Activated CD4-positive, CD25-positive, alpha-beta regulatory T cell treated with anti-CD3 and anti-CD28 coated beads, Interleukin-2, amount 50 U/mL, for 16 hours (primary cell): ENCODE measurements at regions not wholly inside any gene's neighbourhood (a gene's known extent, or its start where the extent isn't known, plus 50 kb on each side); places are given as distances from the start of the nearest gene placed in this dataset.
"Not testable (repeated sequence)": the region's sequence is repeated elsewhere in the genome, so short reads cannot be mapped to it uniquely, and the experiment has no call there.

Source experiments
- DNase-seq: peaks from one replicate; pipeline ENCODE4 v3.0.0-alpha.2; 2020; ENCODE audit warnings: low read depth, low spot score

DNA sequence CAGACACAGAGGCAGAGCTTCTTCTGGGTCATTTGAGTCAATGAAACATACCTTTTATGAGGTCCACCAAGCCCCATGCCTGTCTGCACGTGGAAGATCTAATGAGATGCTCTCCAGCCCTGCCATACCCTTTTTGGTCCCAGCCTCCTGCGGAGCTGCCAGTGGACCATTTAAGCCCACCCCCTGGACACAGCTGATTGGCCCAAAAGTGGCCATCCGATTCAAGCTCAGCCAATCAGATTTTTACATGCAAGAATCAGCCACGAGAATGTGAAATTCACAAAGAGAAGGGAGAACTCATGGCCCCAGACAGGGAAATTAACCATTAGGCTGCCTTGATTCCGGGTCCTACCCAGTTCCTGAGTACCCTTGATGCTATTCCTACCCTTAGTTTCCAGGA lies 231.0 kb upstream of the EEF2KMT start:
- no peak for DNase-seq

DNA sequence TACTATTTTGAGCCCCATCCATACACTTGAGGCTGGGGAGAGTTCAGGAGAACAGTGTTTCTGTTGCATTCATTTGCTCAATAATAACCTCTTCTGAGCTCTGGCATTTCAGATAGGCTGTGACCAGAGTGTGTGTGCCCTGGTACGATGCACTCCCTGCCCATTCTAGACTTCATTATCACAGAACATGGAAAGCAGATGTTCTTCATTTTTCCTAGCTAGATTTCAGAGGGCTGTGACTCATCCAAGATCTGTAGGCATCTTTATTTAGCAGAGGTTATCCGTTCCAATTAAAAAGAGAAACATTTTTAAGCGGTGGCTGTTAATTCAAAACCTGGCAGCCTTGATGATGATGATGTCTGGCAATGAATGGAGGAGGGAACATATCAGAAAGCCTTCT lies 228.8 kb upstream of the EEF2KMT start:
- DNase-seq, result no peak

DNA sequence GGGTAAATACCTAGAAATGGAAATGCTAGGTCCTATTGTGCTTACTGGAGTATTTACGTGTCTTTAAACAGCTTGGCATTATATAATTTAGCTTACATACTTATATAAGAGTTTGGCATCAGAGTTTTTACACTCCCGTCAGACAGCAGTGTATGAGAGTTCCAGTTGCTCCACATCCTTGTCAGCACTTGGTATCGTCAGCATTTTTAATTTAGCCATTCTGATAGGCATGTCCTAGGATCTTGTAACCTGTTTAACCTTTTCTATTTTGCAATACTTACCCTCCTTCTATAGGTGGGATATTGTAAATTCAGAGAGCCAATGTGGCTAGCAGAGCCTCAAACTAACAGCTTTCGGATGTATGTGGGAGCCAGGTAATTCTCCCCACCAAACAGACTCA lies 228.3 kb upstream of the EEF2KMT start:
- DNase-seq, result no peak

DNA sequence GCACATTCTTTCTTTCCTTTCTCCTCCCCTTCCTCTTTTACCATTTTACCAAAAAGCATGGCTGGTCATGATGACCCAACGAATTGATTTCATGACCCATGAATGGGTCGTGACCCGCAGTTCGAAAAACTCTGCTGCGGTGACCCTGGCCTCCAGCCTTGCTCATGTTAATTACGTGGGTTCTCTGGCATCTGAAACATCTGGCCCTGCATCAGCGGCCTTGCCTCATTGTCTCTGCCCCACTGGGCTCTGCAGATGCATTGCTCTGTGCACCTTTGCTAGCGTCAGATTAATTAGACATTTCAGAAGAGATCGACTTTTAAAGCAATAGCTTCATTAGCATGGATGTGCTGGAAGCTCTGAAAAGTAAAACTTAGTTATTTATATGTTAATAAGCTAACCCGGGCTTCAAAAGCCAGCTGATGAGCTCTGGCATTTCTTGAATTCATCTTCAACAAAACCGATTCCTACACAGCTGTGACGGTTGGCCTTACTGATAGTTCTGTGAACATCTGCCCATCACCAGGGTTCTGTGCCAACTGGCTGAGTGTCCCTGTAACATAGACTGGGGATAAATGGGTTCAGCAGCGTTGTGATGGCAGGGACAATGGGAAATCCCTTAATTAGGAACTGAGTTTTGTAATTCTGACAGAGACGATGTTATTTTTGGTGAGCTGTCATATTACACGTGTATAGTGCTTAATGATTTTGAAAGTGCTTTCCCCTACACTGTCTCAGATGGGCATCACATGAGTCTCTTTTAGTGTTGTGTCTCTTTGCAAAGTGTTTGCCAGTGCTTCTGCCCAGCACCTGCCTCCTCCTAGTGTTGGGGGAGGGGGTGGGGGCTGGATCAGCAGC lies 225.9 kb upstream of the EEF2KMT start:
- no peak for DNase-seq

DNA sequence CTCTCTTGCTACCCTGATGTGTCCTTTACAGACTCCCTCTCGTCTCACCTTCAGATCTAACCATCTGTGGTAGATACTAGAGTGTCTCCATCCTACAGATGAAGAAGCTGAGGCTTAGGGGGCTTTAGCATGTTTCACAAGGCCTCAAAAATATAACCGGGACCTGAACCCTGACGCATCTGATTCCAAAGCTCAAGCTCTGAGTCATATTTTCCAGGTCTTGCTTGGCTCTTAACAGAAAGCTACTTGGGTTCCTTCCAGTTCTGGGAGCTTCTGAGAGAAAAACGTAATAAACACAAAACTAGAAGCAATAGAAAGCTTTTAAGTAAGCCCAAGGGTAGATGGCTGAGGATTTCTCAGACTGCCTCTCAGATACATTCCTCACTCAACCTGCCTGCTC lies 224.3 kb upstream of the EEF2KMT start:
- DNase-seq, result no peak

DNA sequence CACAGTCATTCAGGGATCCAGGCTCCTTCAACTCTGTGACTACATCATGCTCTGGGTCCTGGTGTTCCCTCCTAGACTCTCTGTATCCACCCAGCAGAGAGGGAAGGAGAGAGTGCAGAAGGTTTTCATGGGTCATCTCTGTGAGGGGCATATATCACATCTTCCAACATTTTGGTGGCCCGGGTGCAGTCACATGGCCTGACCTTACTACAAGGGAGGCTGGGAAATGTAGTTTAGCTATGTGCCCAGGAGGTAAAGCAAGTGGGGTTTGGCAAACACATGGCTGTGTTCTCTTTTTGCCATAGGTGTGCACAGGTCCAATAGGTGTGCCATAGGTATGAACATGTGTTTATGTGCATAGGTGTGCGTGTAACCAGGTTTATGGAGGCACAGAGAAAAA lies 222.2 kb upstream of the EEF2KMT start:
- no peak for DNase-seq

DNA sequence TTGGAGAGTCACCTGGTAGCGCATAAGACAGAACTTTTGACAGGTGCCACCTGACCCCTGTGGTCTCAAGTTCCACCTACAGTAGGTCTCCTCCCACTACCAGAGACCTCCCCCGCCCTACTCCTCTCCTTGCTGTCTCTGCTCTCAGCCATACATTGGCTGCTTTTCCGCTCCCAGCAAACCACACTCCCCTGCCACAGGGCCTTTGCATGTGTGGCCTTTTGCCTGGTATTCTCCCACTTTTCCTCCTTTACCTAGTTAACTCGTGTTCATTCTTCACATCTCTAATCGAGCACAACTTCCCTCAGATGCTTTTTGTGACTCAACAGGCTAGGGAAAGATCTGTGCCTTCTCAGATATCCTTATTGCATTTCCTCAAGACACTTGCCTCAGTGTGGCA lies 218.3 kb upstream of the EEF2KMT start:
- DNase-seq, result no peak

DNA sequence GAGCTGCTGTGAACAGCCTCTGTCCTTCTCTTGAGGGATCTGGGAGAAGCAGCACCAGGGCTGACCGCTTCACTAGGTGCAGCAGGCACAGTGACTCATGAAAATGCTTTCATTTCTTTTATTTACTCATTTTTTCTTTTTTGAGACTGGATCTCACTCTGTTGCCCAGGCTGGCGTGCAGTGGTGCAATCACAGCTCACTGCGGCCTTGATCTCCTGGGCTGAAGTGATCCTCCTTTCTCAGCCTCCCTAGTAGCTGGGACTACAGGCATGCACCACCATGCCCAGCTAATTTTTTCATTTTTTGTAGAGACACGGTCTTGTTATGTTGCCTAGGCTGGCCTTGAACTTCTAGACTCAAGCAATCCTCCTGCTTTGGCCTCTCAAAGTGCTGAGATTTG lies 216.8 kb upstream of the EEF2KMT start:
- DNase-seq, result no peak

DNA sequence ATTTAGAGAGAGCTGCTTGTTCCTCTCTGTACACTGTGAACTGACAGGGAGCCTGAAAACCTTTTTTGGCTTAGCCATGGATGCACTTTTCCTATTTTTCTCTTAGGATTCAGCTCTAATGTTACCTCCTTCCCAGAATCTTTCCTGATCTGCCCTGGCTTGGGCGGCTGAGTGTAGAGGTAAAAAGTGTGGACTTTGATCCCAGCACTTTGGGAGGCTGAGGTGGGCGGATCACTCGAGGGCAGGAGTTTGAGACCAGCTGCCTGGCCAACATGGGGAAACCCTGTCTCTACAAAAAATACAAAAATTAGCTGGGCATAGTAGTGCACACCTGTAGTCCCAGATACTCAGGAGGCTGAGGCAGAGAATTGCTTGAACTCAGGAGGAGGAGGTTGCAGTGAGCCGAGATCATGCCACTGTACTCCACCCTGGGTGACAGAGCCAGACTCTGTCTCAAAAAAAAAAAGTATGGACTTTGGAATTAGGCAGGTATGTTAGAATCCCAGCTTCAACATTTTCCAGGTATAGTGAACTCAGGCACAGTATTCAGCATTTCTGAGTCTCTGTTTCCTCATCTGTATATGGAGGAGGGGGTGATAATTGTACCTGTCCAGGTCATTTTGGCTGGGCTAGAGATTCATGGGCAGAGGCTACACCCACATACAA lies 212.5 kb upstream of the EEF2KMT start:
- DNase-seq, result no peak

DNA sequence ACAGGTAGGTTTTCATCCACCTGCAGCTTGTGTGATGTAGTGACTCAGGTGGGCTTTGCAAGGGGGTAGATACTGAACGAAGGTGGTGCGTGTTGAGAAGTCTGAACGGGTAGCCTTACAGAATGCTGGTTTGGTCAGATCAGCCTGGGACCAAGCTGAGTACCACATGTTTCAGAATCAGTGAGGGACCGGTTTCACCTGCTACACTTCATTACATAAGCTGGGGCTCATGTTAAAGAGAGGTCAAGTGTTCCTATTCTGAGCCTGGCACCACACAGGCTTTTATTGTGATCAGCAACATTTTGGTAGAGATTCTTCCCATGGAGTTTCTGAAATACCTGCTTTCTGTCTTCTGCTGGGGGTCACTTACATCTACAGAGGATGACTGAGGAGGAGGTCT lies 207.4 kb upstream of the EEF2KMT start:
- no peak for DNase-seq

DNA sequence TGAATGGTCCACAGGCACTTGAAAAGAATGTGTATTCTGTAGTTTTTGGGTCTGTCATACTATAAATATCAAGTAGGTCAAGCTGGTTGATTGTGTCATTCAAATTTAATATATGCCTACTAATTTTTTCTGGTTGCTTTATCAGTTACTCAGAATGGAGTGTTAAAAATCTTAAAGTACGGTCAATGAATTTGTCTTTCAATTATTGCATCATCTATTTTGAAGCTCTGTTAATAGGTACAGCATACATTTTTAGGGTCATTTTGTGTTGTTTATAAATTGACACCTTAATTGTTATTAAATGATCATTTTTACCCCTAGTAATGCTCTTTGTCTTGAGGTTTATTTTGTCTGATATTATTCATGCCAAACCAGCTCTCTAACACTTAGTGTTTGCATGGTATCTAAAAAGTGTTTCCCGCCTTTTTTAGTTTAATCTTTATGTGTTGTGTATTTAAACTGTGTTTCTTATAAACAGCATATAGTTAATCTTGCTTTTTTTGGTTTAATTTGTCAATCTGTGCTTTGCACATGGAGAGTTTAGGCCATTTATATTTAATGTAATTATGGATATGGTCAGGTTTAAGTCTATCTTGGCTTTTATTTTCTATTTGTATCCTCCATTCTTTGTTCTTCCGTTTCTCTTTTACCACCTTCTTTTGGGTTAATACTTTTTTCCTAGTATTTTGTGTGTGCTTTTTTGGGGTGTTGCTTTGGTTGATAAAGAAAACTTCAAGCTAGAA lies 204.9 kb upstream of the EEF2KMT start:
- DNase-seq, result no peak

DNA sequence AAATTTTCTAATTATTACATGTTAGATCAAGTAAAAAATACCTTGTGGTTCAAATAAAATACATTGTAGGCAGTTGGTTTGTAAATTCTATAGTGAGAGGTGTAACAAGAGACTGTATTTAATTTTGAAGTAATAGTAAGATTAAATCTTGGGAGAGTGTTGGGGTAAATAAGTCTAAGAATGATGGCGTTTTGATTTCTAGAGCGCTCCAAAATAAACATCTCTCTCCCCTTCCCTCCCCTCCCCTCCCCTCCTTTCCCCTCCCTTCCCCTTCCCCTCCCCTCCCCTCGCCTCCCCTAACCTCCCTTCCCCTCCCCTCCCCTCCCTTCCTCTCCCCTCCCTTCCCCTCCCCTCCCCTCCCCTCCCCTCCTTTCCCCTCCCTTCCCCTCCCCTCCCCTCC lies 200.6 kb upstream of the EEF2KMT start:
- DNase-seq, result no peak

DNA sequence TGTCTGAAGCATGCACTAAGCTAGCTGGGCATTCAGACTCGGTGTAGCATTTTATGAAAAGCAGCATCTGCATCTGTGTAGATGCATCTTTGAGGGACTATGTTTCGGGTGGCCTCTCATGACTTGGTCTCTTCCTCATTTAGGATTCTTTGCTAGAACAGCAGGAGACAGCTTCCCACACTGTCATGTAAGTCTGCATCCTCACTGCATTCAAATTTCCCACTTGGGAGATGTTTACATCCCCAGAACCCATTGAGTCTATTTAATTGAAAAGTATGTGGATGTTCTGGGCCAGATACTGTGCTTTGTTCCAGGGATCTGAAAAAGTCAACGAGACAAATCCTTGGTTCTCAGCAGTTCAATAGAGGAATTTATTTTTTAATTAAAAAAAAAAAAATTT lies 198.6 kb upstream of the EEF2KMT start:
- no peak for DNase-seq

DNA sequence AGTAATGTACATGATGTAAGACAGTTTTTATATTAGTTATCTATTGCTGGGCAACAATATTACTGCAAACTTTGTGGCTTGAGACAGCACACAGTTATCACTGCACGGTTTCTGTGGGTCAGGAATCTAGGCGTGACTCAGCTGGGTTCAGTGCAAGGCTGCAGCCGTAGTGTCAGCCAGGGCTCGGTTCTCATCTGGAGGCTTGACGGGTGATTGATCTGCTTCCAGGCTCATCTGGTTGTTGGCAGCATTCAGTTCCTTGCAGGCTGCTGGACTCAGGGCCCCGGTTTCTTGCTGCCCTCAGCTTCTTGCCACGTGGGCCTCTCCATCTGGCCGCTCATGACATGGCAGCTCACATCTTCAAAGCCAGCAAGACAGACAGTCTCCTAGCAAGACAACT lies 197.7 kb upstream of the EEF2KMT start:
- DNase-seq, result not testable (repeated sequence)

DNA sequence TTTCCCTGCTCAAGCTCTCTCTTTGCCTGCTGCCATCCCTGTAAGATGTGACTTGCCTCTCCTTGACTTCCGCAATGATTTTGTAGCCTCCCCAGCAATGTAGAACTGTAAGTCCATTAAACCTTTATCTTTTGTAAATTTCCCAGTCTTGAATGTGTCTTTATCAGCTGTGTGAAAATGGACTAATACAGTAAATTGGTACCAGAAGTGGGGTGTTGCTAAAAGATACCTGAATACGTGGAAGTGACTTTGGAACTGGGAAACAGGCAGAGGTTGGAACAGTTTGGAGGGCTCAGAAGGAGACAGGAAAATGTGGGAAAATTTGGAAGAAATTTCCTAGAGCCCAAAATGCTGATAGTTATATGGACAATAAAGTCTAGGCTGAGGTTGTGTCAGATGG lies 184.6 kb upstream of the EEF2KMT start:
- not testable (repeated sequence) for DNase-seq

DNA sequence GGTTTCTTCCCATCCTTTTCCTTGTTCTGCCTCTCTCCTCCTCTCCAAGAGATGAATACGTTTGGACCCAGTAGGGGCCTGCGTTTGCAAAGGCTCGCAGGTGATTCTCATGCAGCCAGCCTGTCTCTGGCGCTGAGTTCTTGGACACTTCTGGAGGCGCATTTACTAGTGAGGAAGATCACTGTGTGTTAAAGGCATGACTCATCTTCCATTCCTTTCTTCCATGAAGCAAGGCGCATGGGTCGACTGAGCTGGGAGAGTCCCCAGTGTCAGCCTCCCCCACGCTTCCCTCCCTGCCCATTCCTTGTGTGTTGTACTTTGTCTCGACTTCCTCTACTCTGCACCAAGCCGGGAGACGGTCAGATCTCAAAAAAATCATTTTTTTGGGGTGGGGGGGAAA lies 159.9 kb upstream of the EEF2KMT start:
- no peak for DNase-seq

DNA sequence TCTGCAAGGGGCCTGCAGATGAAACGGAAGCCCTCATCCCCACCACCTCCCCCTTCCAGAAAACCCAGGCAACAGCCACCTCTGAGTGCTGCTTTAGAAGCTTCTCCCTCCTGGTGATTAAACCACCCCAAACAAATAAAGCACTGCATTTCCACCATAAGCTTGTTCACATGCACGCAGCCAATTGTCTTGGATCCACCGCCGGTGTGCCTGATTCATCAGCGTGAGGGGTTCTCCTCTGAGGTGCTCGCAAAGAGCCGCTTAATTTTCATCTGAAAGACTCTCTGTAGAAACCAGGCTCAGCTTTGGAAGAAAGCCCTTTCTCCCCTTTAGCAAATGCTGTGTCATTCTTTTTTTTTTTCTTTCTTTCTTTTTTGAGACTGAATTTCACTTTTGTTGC lies 155.2 kb upstream of the EEF2KMT start:
- DNase-seq, result no peak

DNA sequence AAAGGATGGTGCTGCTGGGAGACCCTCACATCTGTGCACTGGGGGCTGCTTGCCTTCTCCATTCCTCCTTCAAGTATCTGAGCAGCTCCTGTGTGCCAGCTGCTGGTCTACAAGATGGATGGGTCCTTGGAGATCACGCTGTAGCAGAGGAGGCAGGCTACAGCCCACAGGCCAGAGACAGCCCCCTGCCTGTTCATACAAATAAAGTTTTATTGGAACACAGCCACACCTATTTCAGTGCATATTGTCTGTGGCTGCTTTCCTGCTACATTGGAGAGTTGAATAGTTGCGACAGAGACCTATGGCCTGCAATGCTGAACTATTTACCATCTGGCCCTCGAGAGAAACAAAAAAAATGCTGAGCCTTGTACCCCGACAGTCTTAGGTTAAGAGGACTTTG lies 149.8 kb upstream of the EEF2KMT start:
- not testable (repeated sequence) for DNase-seq

DNA sequence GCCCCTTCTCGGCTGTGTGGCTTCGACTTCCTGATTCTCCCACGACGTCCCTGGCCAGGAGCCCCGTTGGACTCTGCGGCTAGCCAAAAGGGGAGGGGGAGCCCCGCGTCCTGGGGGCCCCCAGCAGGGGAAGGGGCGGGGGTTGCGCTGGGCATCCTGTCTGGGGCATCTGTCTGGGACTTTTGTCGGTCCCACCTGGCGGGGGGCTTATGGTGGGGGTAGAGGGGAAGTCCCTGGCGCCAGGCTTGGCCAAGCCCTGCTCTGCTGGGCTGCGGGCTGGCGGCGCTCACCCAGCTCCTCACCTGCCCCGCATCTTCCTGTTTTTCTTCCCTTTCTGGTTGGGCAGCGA lies 142.7 kb upstream of the EEF2KMT start:
- not testable (repeated sequence) for DNase-seq

DNA sequence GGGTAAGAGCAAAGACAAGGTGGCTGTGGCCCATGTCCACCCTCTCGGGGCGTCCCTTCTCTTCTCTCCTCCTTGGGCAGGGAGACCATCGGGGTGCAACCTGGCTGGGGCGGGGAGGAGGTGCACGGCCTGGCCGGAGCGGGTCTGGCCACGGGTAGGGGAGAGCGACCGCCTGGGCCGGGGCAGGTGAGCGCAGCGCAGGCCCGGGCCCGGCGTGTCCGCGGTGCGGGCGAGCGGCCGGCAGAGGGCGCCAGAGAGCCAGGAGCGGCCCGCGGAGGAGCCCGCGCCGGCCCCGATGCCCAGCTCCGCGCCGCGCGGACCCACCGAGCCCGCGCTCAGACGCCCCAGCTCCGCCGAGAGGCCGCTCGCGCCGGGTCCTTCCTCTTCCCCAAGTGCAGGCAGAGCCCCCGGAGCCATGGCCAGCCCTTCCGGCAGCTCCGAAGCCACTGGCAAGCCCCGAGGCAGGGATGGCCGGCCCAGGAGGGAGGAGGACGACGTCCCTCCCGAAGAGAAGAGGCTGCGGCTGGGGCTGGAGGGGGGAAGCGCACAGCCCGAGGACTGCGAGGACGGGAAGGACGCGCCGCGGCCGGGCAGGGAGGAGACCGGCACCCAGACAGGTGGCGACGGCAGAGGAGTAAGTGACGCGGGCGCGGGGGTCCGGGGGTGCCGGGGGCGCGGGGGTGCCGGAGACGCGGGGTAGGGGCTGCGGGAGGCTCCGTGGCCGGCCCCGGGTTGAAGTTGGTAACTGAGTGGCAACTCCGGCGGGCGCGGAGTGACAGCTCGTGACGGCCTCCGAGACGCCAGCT lies 142.1 kb upstream of the EEF2KMT start:
- peak; percentile 16 for DNase-seq

DNA sequence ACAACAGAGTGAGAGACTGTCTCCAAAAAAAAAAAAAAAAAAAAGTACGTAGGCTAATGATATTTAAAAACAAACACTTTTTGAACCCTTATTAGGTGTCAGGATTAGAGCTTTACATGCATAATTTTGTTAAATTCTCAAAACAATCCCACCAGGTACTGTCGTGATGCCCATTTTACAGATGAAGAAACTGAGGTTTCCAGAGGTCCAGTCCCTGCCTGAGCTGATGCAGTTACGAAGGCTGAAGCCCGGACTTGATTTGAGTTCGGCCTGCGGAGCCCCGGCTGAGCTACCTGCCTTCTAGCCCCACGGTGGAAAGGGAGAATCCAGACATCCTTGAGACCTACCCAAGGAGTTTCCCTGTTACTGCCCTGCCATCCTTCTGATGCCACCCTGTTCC lies 137.5 kb upstream of the EEF2KMT start:
- no peak for DNase-seq
